ENCODE measurements at regions not wholly inside any gene's neighbourhood (a gene's known extent, or its start where the extent isn't known, plus 50 kb on each side); places are given as distances from the start of the nearest gene placed in this dataset.

- H3K27ac ChIP-seq: no peak overlapping the region
- no peak for TF ChIP-seq CTCF (conservative IDR thresholded peaks at IDR 0.05)
Measured at GRCh38 chr3:80307844-80308243, 540.0 kb upstream of the ROBO1 start.

DNA sequence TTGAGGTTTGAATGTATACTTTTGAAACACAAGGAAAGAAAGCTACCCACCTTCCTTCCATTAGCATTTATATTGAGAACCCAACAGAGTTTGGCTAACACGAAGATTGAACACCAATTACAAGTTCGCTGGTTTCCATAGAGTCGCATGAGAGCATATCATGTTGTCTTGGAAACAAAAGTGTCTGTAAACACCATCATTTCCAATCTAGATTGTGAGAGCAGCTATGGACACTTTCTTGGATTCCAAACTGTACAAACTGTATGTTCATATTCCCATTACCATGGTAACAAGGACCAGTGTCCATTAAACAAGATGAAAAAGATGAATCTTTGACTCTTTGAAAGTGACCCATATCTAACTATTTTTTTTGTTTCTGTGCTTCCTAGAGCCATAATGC lies 529.9 kb upstream of the ROBO1 start:
- TF ChIP-seq CTCF (conservative IDR thresholded peaks at IDR 0.05): no peak
- no peak overlapping the region for H3K27ac ChIP-seq

DNA sequence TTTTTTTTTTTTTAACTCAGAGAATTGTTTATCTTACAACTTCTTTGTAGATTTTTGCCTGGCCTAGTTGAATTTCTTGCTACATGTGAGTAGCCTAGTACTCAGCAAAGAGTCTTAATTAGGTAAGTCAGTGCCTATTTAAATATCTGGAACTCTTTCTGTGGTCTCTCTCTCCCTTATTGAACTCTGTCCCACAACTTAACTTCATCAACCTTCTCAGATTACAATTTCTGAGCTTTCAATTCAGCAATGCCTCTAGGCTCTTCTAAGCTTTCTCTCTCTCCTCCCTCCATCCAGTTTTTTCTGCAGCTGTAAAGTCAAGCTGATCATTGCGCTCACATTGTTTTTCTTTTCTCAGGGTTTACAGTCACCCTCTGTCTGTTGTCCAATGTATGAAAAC lies 517.6 kb upstream of the ROBO1 start:
- no peak overlapping the region for H3K27ac ChIP-seq
- TF ChIP-seq CTCF (conservative IDR thresholded peaks at IDR 0.05): no peak

DNA sequence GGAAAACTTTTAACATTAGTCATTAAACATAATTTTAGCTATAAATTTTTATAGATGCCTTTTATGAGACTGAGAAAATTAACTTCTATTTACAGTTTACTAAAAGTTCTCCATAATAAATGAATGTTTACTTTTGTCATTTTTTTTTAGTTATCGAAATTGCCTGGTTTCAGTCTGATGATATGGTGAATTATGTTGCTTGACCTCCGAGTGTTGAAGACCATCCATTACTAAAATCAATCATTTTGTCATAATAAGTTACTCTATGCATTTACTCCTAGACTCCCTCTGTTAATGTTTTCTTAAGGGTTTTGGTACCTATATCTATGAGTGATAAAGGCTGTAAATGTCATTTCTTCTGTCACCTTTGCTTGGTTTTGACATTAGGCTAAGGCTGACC lies 516.0 kb upstream of the ROBO1 start:
- TF ChIP-seq CTCF (conservative IDR thresholded peaks at IDR 0.05): no peak
- no peak overlapping the region for H3K27ac ChIP-seq

DNA sequence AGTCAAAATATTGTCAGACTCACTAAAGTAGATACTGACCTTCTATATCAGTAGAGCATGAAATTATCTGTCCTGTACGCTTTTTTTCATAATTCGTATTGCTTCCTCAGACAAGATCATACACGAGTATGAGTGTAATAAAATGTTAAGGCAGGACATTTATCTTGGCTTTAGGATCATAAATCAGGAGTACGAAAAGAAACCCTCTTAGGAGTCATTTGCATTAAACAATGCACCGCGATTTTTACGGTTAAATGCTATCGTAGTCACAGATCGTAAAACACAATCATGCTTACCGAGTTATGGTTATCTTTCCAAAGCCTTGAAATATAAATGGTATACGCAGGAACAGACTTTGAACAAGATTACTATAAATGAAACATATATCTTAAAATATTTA lies 510.3 kb upstream of the ROBO1 start:
- no peak for TF ChIP-seq CTCF (conservative IDR thresholded peaks at IDR 0.05)
- H3K27ac ChIP-seq: no peak overlapping the region

DNA sequence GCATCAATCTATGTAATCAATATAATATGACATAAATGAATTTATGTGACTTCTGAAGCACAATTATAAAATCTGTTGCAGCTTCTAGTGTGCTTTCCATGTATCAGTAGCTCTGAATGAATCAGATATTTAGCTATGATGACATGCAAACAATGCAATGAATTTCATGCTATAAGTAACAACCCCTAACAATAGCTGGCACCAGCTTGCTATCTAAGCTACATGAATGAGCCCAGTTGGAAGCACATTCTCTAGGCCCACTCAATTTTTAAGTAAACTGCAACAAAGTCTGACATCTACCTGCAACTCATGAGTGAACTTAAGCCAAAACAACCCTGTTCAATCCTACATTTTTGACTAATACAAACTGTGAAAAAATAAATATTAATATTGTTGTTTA lies 507.3 kb upstream of the ROBO1 start:
- no peak overlapping the region for H3K27ac ChIP-seq
- no peak for TF ChIP-seq CTCF (conservative IDR thresholded peaks at IDR 0.05)

DNA sequence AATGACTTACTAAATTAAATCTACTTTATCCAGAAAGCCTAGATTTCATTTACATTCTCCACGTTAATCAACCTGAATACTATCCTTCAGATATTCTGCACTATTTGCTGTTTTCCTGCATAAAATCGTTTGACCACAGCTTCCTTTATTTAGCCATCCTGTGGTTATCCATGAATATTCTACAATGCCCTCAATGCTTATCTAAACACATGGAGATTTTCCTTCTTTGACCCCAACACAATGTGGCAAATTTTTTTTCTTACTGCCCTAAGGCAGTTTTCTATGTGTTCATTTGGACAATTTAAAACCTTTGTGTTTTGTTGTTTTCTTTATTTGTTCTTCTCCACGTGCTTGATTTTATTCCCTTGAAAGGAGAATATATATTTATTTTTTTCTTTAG lies 495.5 kb upstream of the ROBO1 start:
- H3K27ac ChIP-seq: no peak overlapping the region
- TF ChIP-seq CTCF (conservative IDR thresholded peaks at IDR 0.05): no peak

DNA sequence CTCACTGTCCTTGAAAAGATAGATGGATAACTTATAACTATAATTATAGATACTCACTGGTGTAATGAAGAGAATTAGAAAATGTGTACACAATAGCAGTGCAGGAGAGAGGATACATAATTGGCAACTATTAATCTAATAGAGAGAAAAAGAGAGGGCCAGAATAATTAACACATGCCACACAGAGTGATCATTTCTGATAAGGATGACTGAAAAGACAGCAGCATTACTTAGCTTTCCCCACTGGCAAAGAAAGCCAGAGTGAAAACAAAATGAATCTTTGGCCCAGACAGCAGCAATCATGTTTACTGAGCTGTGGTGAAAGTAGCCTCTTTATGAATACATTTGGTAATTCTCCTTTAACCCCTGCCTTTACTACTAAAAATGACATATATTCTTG lies 493.3 kb upstream of the ROBO1 start:
- TF ChIP-seq CTCF (conservative IDR thresholded peaks at IDR 0.05): no peak
- H3K27ac ChIP-seq: no peak overlapping the region
